ENCODE measurements at regions not wholly inside any gene's neighbourhood (a gene's known extent, or its start where the extent isn't known, plus 50 kb on each side); places are given as distances from the start of the nearest gene placed in this dataset.

GRCh38 chr4:104123021-104123420, 371.7 kb downstream of the CXXC4 start:
- DNase-seq (no peak), ATAC-seq (no peak)
- no peaks in the 10 kb centered on the region for H3F3A ChIP-seq (ENCODE audit: low read length, unreplicated experiment)
- TF ChIP-seq EZH2phosphoT487 (IDR thresholded peaks at IDR 0.05; ENCODE audit: borderline replicate concordance, low read length), result no peak
- no peak for TF ChIP-seq CTCF (conservative IDR thresholded peaks at IDR 0.05; ENCODE audit: low read depth, low read length)
- TF ChIP-seq EZH2 (IDR thresholded peaks at IDR 0.05; ENCODE audit: low read length, unreplicated experiment), result no peak
- H3K27ac ChIP-seq (ENCODE audit: low read length), result no peak overlapping the region
- H2AFZ ChIP-seq (ENCODE audit: low read length), result no peak overlapping the region
- POLR2A ChIA-PET (ENCODE audit: unreplicated experiment), result no interaction called here
- H3K79me2 ChIP-seq (ENCODE audit: low read length), result no peaks in the 10 kb centered on the region
- CTCF ChIA-PET, result no interaction called here
- no peak overlapping the region for H3K4me3 ChIP-seq (ENCODE audit: low read length)
- no peaks in the 10 kb centered on the region for H3K9me2 ChIP-seq (replicated peaks; ENCODE audit: low read length)
- no peaks in the 10 kb centered on the region for H3K9me3 ChIP-seq (ENCODE audit: low read length)
- H3K4me1 ChIP-seq (ENCODE audit: insufficient read depth, low read length), result no peaks in the 10 kb centered on the region
- H3K27me3 ChIP-seq (ENCODE audit: low read length), result no peaks in the 10 kb centered on the region
- intact Hi-C loops (cut with micrococcal nuclease), result no loop called here
- no peaks in the 10 kb centered on the region for H3K36me3 ChIP-seq (ENCODE audit: low read depth, low read length)
- no TSS peak for BruUV-seq (replicated peaks)
- H4K20me1 ChIP-seq (ENCODE audit: low read length), result no peaks in the 10 kb centered on the region
- no peak overlapping the region for H3K9ac ChIP-seq (ENCODE audit: low read length)
- H3K4me2 ChIP-seq (ENCODE audit: low read length), result no peak overlapping the region

GRCh38 chr4:104117776-104118175, 376.9 kb downstream of the CXXC4 start:
- Histone ChIP-seq H3K27ac (ENCODE audit: low read length) (no peak overlapping the region), H3F3A (ENCODE audit: low read length, unreplicated experiment) (no peaks in the 10 kb centered on the region), H3K4me1 (ENCODE audit: insufficient read depth, low read length) (no peaks in the 10 kb centered on the region), H3K79me2 (ENCODE audit: low read length) (no peaks in the 10 kb centered on the region), H3K4me2 (ENCODE audit: low read length) (no peak overlapping the region), H3K36me3 (ENCODE audit: low read depth, low read length) (no peaks in the 10 kb centered on the region), H3K9me2 (replicated peaks; ENCODE audit: low read length) (no peaks in the 10 kb centered on the region), H3K9ac (ENCODE audit: low read length) (no peak overlapping the region), H4K20me1 (ENCODE audit: low read length) (no peaks in the 10 kb centered on the region), H3K27me3 (ENCODE audit: low read length) (no peaks in the 10 kb centered on the region), H2AFZ (ENCODE audit: low read length) (no peak overlapping the region), H3K9me3 (ENCODE audit: low read length) (no peaks in the 10 kb centered on the region), H3K4me3 (ENCODE audit: low read length) (no peak overlapping the region)
- ChIA-PET POLR2A (ENCODE audit: unreplicated experiment) (no interaction called here), CTCF (no interaction called here)
- TF ChIP-seq EZH2 (IDR thresholded peaks at IDR 0.05; ENCODE audit: low read length, unreplicated experiment) (no peak), EZH2phosphoT487 (IDR thresholded peaks at IDR 0.05; ENCODE audit: borderline replicate concordance, low read length) (no peak), CTCF (conservative IDR thresholded peaks at IDR 0.05; ENCODE audit: low read depth, low read length) (no peak)
- DNase-seq (no peak), ATAC-seq (no peak)
- intact Hi-C loops (cut with micrococcal nuclease), result no loop called here
- no TSS peak for BruUV-seq (replicated peaks)

GRCh38 chr4:104113850-104114249, 380.8 kb downstream of the CXXC4 start:
- H3K4me2 ChIP-seq (ENCODE audit: low read length), result no peak overlapping the region
- H4K20me1 ChIP-seq (ENCODE audit: low read length), result no peaks in the 10 kb centered on the region
- H3K79me2 ChIP-seq (ENCODE audit: low read length), result no peaks in the 10 kb centered on the region
- H3K9ac ChIP-seq (ENCODE audit: low read length), result no peak overlapping the region
- TF ChIP-seq CTCF (conservative IDR thresholded peaks at IDR 0.05; ENCODE audit: low read depth, low read length) (no peak), EZH2phosphoT487 (IDR thresholded peaks at IDR 0.05; ENCODE audit: borderline replicate concordance, low read length) (no peak), EZH2 (IDR thresholded peaks at IDR 0.05; ENCODE audit: low read length, unreplicated experiment) (no peak)
- BruUV-seq (replicated peaks), result no TSS peak
- intact Hi-C loops (cut with micrococcal nuclease), result no loop called here
- H3K4me3 ChIP-seq (ENCODE audit: low read length), result no peak overlapping the region
- ATAC-seq (no peak), DNase-seq (no peak)
- H2AFZ ChIP-seq (ENCODE audit: low read length), result no peak overlapping the region
- H3K27ac ChIP-seq (ENCODE audit: low read length), result no peak overlapping the region
- CTCF ChIA-PET, result no interaction called here
- no peaks in the 10 kb centered on the region for H3K36me3 ChIP-seq (ENCODE audit: low read depth, low read length)
- H3F3A ChIP-seq (ENCODE audit: low read length, unreplicated experiment), result no peaks in the 10 kb centered on the region
- POLR2A ChIA-PET (ENCODE audit: unreplicated experiment), result no interaction called here
- H3K9me2 ChIP-seq (replicated peaks; ENCODE audit: low read length), result no peaks in the 10 kb centered on the region
- H3K9me3 ChIP-seq (ENCODE audit: low read length), result no peaks in the 10 kb centered on the region
- no peaks in the 10 kb centered on the region for H3K27me3 ChIP-seq (ENCODE audit: low read length)
- H3K4me1 ChIP-seq (ENCODE audit: insufficient read depth, low read length), result no peaks in the 10 kb centered on the region

All from PC-3 (cell line).